HepG2 (cell line): ENCODE measurements at regions not wholly inside any gene's neighbourhood (a gene's known extent, or its start where the extent isn't known, plus 50 kb on each side); places are given as distances from the start of the nearest gene placed in this dataset.

Experiments used
- TCF7L2 ChIP-seq: IDR thresholded peaks from 2 replicates; pipeline ENCODE4 v1.6.1; 2011; ENCODE audit warnings: mild to moderate bottlenecking, low read depth, low read length, moderate library complexity
- ZNF674 ChIP-seq: sonication (generic); formaldehyde crosslinking; IDR thresholded peaks from 2 replicates; pipeline ENCODE4 v1.5.0; 2020; ENCODE audit warnings: low read depth, mild to moderate bottlenecking, missing genetic modification reagents
- TF ChIP-seq, protein P1 (sequence below): sonication (generic); formaldehyde crosslinking; IDR thresholded peaks from 2 replicates; pipeline ENCODE4 v1.5.0; 2020; ENCODE audit warnings: mild to moderate bottlenecking, missing genetic modification reagents, moderate library complexity

GRCh38 chr14:54010981-54011380 lies 54.4 kb upstream of the BMP4 start:
- TF ChIP-seq TCF7L2 (no peak), ZNF674 (CRISPR knock-in tag) (no peak)
- TF ChIP-seq, protein P1, sequence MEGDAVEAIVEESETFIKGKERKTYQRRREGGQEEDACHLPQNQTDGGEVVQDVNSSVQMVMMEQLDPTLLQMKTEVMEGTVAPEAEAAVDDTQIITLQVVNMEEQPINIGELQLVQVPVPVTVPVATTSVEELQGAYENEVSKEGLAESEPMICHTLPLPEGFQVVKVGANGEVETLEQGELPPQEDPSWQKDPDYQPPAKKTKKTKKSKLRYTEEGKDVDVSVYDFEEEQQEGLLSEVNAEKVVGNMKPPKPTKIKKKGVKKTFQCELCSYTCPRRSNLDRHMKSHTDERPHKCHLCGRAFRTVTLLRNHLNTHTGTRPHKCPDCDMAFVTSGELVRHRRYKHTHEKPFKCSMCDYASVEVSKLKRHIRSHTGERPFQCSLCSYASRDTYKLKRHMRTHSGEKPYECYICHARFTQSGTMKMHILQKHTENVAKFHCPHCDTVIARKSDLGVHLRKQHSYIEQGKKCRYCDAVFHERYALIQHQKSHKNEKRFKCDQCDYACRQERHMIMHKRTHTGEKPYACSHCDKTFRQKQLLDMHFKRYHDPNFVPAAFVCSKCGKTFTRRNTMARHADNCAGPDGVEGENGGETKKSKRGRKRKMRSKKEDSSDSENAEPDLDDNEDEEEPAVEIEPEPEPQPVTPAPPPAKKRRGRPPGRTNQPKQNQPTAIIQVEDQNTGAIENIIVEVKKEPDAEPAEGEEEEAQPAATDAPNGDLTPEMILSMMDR = no peak
